ENCODE measurements at regions not wholly inside any gene's neighbourhood (a gene's known extent, or its start where the extent isn't known, plus 50 kb on each side); places are given as distances from the start of the nearest gene placed in this dataset.

GRCh38 chrX:10051866-10052480, 84.8 kb downstream of the CLDN34 start:
- H3K36me3 Mint-ChIP-seq (ENCODE audit: low read depth), result peaks cover 10% of the 10 kb centered on the region
- intact Hi-C loops (cut with micrococcal nuclease), result loop anchor here (2.0 to 5.0 kb wide), 2 partner anchors 35 to 67 kb away; no protein-coding TSS in a partner anchor
- DNase-seq, result no peak
- TF ChIP-seq CTCF (IDR thresholded peaks at IDR 0.05), result no peak
- peak overlapping the region; percentile 78 for H3K27ac Mint-ChIP-seq
- ChIA-PET CTCF (no interaction called here), POLR2A (interaction anchor here (1.4 to 1.9 kb wide), 2 partner anchors 34 to 45 kb away, joined by 4 to 5 read pairs; no protein-coding TSS in a partner anchor)
- ATAC-seq (ENCODE audit: low read depth), result no peak
- no peaks in the 10 kb centered on the region for H3K27me3 Mint-ChIP-seq
- H3K4me3 Mint-ChIP-seq, result no peak overlapping the region
- H3K4me1 Mint-ChIP-seq, result peaks cover 46% of the 10 kb centered on the region
- H3K9me3 Mint-ChIP-seq, result no peaks in the 10 kb centered on the region

- no peak for TF ChIP-seq CTCF (IDR thresholded peaks at IDR 0.05)
- no peaks in the 10 kb centered on the region for H3K27me3 Mint-ChIP-seq
- ChIA-PET POLR2A (interaction anchor here (1.4 to 5.3 kb wide), 3 partner anchors 35 to 58 kb away, joined by 4 to 27 read pairs (median 5); no protein-coding TSS in a partner anchor), CTCF (interaction anchor here (0.7 to 3.4 kb wide), 3 partner anchors 57 to 113 kb away, joined by 3 to 15 read pairs (median 3); no protein-coding TSS in a partner anchor)
- peaks cover 10% of the 10 kb centered on the region for H3K36me3 Mint-ChIP-seq (ENCODE audit: low read depth)
- peaks cover 51% of the 10 kb centered on the region for H3K4me1 Mint-ChIP-seq
- ATAC-seq (ENCODE audit: low read depth) (peak; percentile 78), DNase-seq (no peak)
- H3K9me3 Mint-ChIP-seq, result no peaks in the 10 kb centered on the region
- no peak overlapping the region for H3K4me3 Mint-ChIP-seq
- H3K27ac Mint-ChIP-seq, result peak overlapping the region; percentile 78
- intact Hi-C loops (cut with micrococcal nuclease), result loop anchor here (2.0 to 5.0 kb wide), 2 partner anchors 36 to 66 kb away; no protein-coding TSS in a partner anchor
Measured at GRCh38 chrX:10052906-10053625, 85.9 kb downstream of the CLDN34 start.

GRCh38 chrX:10054396-10054795, 87.2 kb downstream of the CLDN34 start:
- Mint-ChIP-seq H3K27ac (no peak overlapping the region), H3K9me3 (no peaks in the 10 kb centered on the region), H3K4me3 (no peak overlapping the region), H3K27me3 (no peaks in the 10 kb centered on the region), H3K4me1 (peaks cover 58% of the 10 kb centered on the region), H3K36me3 (ENCODE audit: low read depth) (peaks cover 10% of the 10 kb centered on the region)
- no peak for TF ChIP-seq CTCF (IDR thresholded peaks at IDR 0.05)
- POLR2A ChIA-PET, result interaction anchor here (1.8 to 5.3 kb wide), 2 partner anchors 28 to 56 kb away, joined by 5 to 27 read pairs; no protein-coding TSS in a partner anchor
- DNase-seq (no peak), ATAC-seq (ENCODE audit: low read depth) (no peak)
- intact Hi-C loops (cut with micrococcal nuclease), result loop anchor here (5.0 kb wide), 1 partner anchor 37 kb away; no protein-coding TSS in a partner anchor
- CTCF ChIA-PET, result interaction anchor here (3.4 kb wide), 1 partner anchor 65 kb away, joined by 15 read pairs; no protein-coding TSS in a partner anchor

- Mint-ChIP-seq H3K4me3 (no peak overlapping the region), H3K27me3 (no peaks in the 10 kb centered on the region), H3K4me1 (peaks cover 62% of the 10 kb centered on the region), H3K9me3 (no peaks in the 10 kb centered on the region), H3K27ac (peak overlapping the region; percentile 41), H3K36me3 (ENCODE audit: low read depth) (peaks cover 4% of the 10 kb centered on the region)
- CTCF ChIA-PET, result interaction anchor here (3.4 kb wide), 1 partner anchor 64 kb away, joined by 15 read pairs; no protein-coding TSS in a partner anchor
- intact Hi-C loops (cut with micrococcal nuclease), result no loop called here
- no peak for TF ChIP-seq CTCF (IDR thresholded peaks at IDR 0.05)
- ATAC-seq (ENCODE audit: low read depth) (peak; percentile 43), DNase-seq (no peak)
- POLR2A ChIA-PET, result interaction anchor here (0.9 to 5.3 kb wide), 4 partner anchors 27 to 63 kb away, joined by 3 to 27 read pairs (median 6); no protein-coding TSS in a partner anchor
Measured at GRCh38 chrX:10055430-10055829, 88.3 kb downstream of the CLDN34 start.

- Mint-ChIP-seq H3K36me3 (ENCODE audit: low read depth) (peaks cover 23% of the 10 kb centered on the region), H3K27ac (peak overlapping the region; percentile 8), H3K27me3 (no peaks in the 10 kb centered on the region), H3K4me1 (peaks cover 43% of the 10 kb centered on the region), H3K4me3 (peak overlapping the region; percentile 22), H3K9me3 (no peaks in the 10 kb centered on the region)
- no peak for TF ChIP-seq CTCF (IDR thresholded peaks at IDR 0.05)
- ATAC-seq (ENCODE audit: low read depth), result peak; percentile 83
- ChIA-PET CTCF (no interaction called here), POLR2A (interaction anchor here (1.6 kb wide), 1 partner anchor 49 kb away, joined by 3 read pairs; no protein-coding TSS in a partner anchor)
- no peak for DNase-seq
- intact Hi-C loops (cut with micrococcal nuclease), result loop anchor here (5.0 kb wide), 1 partner anchor 50 kb away; no protein-coding TSS in a partner anchor
Measured at GRCh38 chrX:10062352-10062751, 94.4 kb upstream of the CLCN4 start.

All from activated B cell treated with CpG ODN at 0.5 μM for 24 hours (primary cell).